CD14-positive monocyte (primary cell): ENCODE measurements at regions not wholly inside any gene's neighbourhood (a gene's known extent, or its start where the extent isn't known, plus 50 kb on each side); places are given as distances from the start of the nearest gene placed in this dataset.

Source experiments
- DNase-seq, 3 donors: peaks; one replicate each; pipeline ENCODE4 v3.0.0-alpha.2; 2011 to 2022
- H2AFZ ChIP-seq: 2 replicates; pipeline ENCODE4 v1.6.0; 2012; ENCODE audit warnings: mild to moderate bottlenecking, low read depth, low read length, inconsistent platforms; ENCODE audit not compliant: insufficient read depth, poor library complexity, severe bottlenecking
- H3K27ac ChIP-seq, 2 donors: 1 replicate in 1 of 2; 2 replicates in 1 of 2; pipeline ENCODE4 v1.5.1; 2012 to 2013; ENCODE audit warnings: low read length in 2 of 2, control low read depth in 1 of 2, inconsistent platforms in 1 of 2, low read depth in 1 of 2, mild to moderate bottlenecking in 1 of 2
- H3K27me3 ChIP-seq, 2 donors: one replicate each; pipeline versions ENCODE4 v1.6.0 to v1.6.1; 2011 to 2013; ENCODE audit warnings: low read length in 2 of 2; ENCODE audit not compliant: control insufficient read depth in 2 of 2, insufficient read depth in 2 of 2
- H3K36me3 ChIP-seq, 2 donors: replicated peaks in 1 of 2; 1 replicate in 1 of 2; 2 replicates in 1 of 2; pipeline versions ENCODE4 v1.5.1 to v1.6.1; 2012 to 2013; ENCODE audit warnings: low read length in 2 of 2, control low read depth in 1 of 2, inconsistent platforms in 1 of 2, mild to moderate bottlenecking in 1 of 2; ENCODE audit not compliant: insufficient read depth in 2 of 2, control insufficient read depth in 1 of 2
- H3K4me1 ChIP-seq, 2 donors: 1 replicate in 1 of 2; 2 replicates in 1 of 2; pipeline versions ENCODE4 v1.5.1 to v1.6.1; 2012 to 2013; ENCODE audit warnings: low read length in 2 of 2, control low read depth in 1 of 2, inconsistent platforms in 1 of 2, mild to moderate bottlenecking in 1 of 2, moderate library complexity in 1 of 2; ENCODE audit not compliant: insufficient read depth in 2 of 2, control insufficient read depth in 1 of 2
- H3K4me2 ChIP-seq: replicated peaks from 2 replicates; pipeline ENCODE3; 2012; ENCODE audit warnings: low read length, moderate library complexity, mild to moderate bottlenecking; ENCODE audit not compliant: poor library complexity, severe bottlenecking; ENCODE audit errors: extremely low read depth
- H3K4me3 ChIP-seq, 3 experiments: fragments of 200-600 bp in 1 of 3; sonication (generic) in 1 of 3; replicated peaks in 1 of 3; 1 replicate in 2 of 3; 2 replicates in 1 of 3; pipeline ENCODE4 v1.5.1; 2011 to 2013; ENCODE audit warnings: low read length in 3 of 3, mild to moderate bottlenecking in 3 of 3, control low read depth in 2 of 3, low read depth in 2 of 3, inconsistent platforms in 1 of 3, moderate library complexity in 1 of 3
- H3K79me2 ChIP-seq: 2 replicates; pipeline ENCODE4 v1.6.0; 2012; ENCODE audit warnings: mild to moderate bottlenecking, control low read depth, inconsistent platforms, low read length, moderate library complexity; ENCODE audit not compliant: insufficient read depth
- H3K9ac ChIP-seq: 2 replicates; pipeline ENCODE4 v1.6.0; 2017; ENCODE audit warnings: low read length, mild to moderate bottlenecking; ENCODE audit not compliant: insufficient read depth, poor library complexity, severe bottlenecking
- H3K9me3 ChIP-seq, 2 donors: replicated peaks in 1 of 2; 1 replicate in 1 of 2; 2 replicates in 1 of 2; pipeline versions ENCODE4 v1.5.1 to v1.6.1; 2012 to 2013; ENCODE audit warnings: low read length in 2 of 2, control low read depth in 1 of 2; ENCODE audit not compliant: control insufficient read depth in 1 of 2, insufficient read depth in 1 of 2
- H4K20me1 ChIP-seq: 2 replicates; pipeline ENCODE4 v1.6.0; 2012; ENCODE audit warnings: mild to moderate bottlenecking, low read length, control low read depth, moderate library complexity; ENCODE audit not compliant: insufficient read depth
- H3K27ac Mint-ChIP-seq, 7 donors: one replicate each; pipeline ENCODE4 v1.8.0; 2020; ENCODE audit warnings: mild to moderate bottlenecking in 7 of 7, mixed read lengths in 7 of 7, moderate library complexity in 6 of 7, inconsistent platforms in 2 of 7
- H3K27me3 Mint-ChIP-seq, 3 donors: one replicate each; pipeline ENCODE4 v1.8.0; 2021 to 2022; ENCODE audit warnings: low read depth in 3 of 3, mild to moderate bottlenecking in 3 of 3, mixed read lengths in 3 of 3, moderate library complexity in 3 of 3, inconsistent platforms in 1 of 3
- H3K36me3 Mint-ChIP-seq, 2 donors: one replicate each; pipeline ENCODE4 v1.8.0; 2020; ENCODE audit warnings: mixed read lengths in 2 of 2, inconsistent platforms in 1 of 2, mild to moderate bottlenecking in 1 of 2
- H3K4me1 Mint-ChIP-seq: one replicate; pipeline ENCODE4 v1.8.0; 2020; ENCODE audit warnings: mild to moderate bottlenecking, mixed read lengths
- H3K4me3 Mint-ChIP-seq, 2 donors: one replicate each; pipeline ENCODE4 v1.8.0; 2020; ENCODE audit warnings: mild to moderate bottlenecking in 2 of 2, mixed read lengths in 2 of 2, moderate library complexity in 1 of 2
- H3K9me3 Mint-ChIP-seq, 7 donors: one replicate each; pipeline ENCODE4 v1.8.0; 2020 to 2022; ENCODE audit warnings: mixed read lengths in 7 of 7, mild to moderate bottlenecking in 6 of 7, moderate library complexity in 6 of 7, inconsistent platforms in 2 of 7
- CTCF ChIP-seq: fragments of 200-600 bp; IDR thresholded peaks from one replicate; pipeline ENCODE4 v1.8.0; 2022; ENCODE audit warnings: antibody characterized with exemption, mild to moderate bottlenecking
- WGBS: methylation state at CpG from one replicate; pipeline ENCODE4 v1.1.5; 2013; ENCODE audit warnings: missing lambda C conversion rate; ENCODE audit not compliant: insufficient coverage; 5-methylcytosine and 5-hydroxymethylcytosine counted together
- intact Hi-C, 2 donors: fragments of 100-400 bp; cut with micrococcal nuclease; formaldehyde crosslinking; loops; one replicate each; pipeline versions ENCODE4 v1.15.0 to v1.15.1; 2023

- H3K4me1 ChIP-seq, result no peaks in the 10 kb centered on the region
- no peak overlapping the region for H3K4me2 ChIP-seq
- H3K4me3 ChIP-seq, result no peak overlapping the region
- no peaks in the 10 kb centered on the region for H4K20me1 ChIP-seq
- H3K27me3 ChIP-seq, result no peaks in the 10 kb centered on the region
- no peak for DNase-seq
- no peak overlapping the region for H3K27ac Mint-ChIP-seq
- H3K36me3 Mint-ChIP-seq, result no peaks in the 10 kb centered on the region
- H3K9me3 ChIP-seq, result no peaks in the 10 kb centered on the region
- H3K9ac ChIP-seq, result no peak overlapping the region
- peaks cover 0 to 3% (median 1%) of the 10 kb centered on the region in 7 donors for H3K9me3 Mint-ChIP-seq
- intact Hi-C loops, result no loop called here
- no peak overlapping the region for H2AFZ ChIP-seq
- no peak overlapping the region for H3K27ac ChIP-seq
- no peak for TF ChIP-seq CTCF
- H3K4me1 Mint-ChIP-seq, result no peaks in the 10 kb centered on the region
- no peak overlapping the region for H3K4me3 Mint-ChIP-seq
- H3K36me3 ChIP-seq, result no peaks in the 10 kb centered on the region
- H3K27me3 Mint-ChIP-seq, result peaks cover 0 to 2% (median 0%) of the 10 kb centered on the region in 3 donors
- no CpG with 5 or more reads among the region's 1 CpG for WGBS
- no peaks in the 10 kb centered on the region for H3K79me2 ChIP-seq
These were observed 176.5 kb downstream of the CENPW start for GRCh38 chr6:126516411-126516810.

GRCh38 chr6:126524811-126525326 is 185.0 kb downstream of the CENPW start:
- intact Hi-C loops, result no loop called here
- no peaks in the 10 kb centered on the region for H3K4me1 ChIP-seq
- H3K4me1 Mint-ChIP-seq, result no peaks in the 10 kb centered on the region
- H3K27ac Mint-ChIP-seq, result no peak overlapping the region
- no peaks in the 10 kb centered on the region for H4K20me1 ChIP-seq
- H3K9me3 ChIP-seq, result no peaks in the 10 kb centered on the region
- DNase-seq, result no peak
- peaks cover 0 to 2% (median 0%) of the 10 kb centered on the region in 7 donors for H3K9me3 Mint-ChIP-seq
- no peak overlapping the region for H3K4me3 ChIP-seq
- H3K27me3 Mint-ChIP-seq, result peaks cover 2 to 4% (median 2%) of the 10 kb centered on the region in 3 donors
- no peak for TF ChIP-seq CTCF
- no peak overlapping the region for H3K9ac ChIP-seq
- H2AFZ ChIP-seq, result no peak overlapping the region
- no peaks in the 10 kb centered on the region for H3K79me2 ChIP-seq
- no peaks in the 10 kb centered on the region for H3K36me3 ChIP-seq
- no peaks in the 10 kb centered on the region for H3K36me3 Mint-ChIP-seq
- WGBS, result no CpG with 5 or more reads among the region's 2 CpGs
- H3K4me3 Mint-ChIP-seq, result no peak overlapping the region
- H3K27ac ChIP-seq, result no peak overlapping the region
- H3K27me3 ChIP-seq, result no peaks in the 10 kb centered on the region
- H3K4me2 ChIP-seq, result no peak overlapping the region
